Vagina (tissue), 2 donors: ENCODE measurements at regions not wholly inside any gene's neighbourhood (a gene's known extent, or its start where the extent isn't known, plus 50 kb on each side); places are given as distances from the start of the nearest gene placed in this dataset.

Experiments
- DNase-seq, 2 donors: peaks; one replicate each; pipeline ENCODE4 v3.0.0-alpha.2; 2017; ENCODE audit errors: extremely low spot score in 2 of 2
- H3K27ac ChIP-seq: fragments of 200-600 bp; sonication (generic); one replicate; pipeline ENCODE4 v1.5.1; 2019
- H3K27me3 ChIP-seq: fragments of 200-600 bp; sonication (generic); one replicate; pipeline ENCODE4 v1.5.1; 2019
- H3K36me3 ChIP-seq, 2 donors: fragments of 200-600 bp; sonication (generic); one replicate each; pipeline ENCODE4 v1.5.1; 2017 to 2019
- H3K4me1 ChIP-seq: fragments of 200-600 bp; sonication (generic); one replicate; pipeline ENCODE4 v1.5.1; 2019
- H3K4me3 ChIP-seq, 2 donors: fragments of 200-600 bp; sonication (generic); 1 replicate in 1 of 2; 2 replicates in 1 of 2; pipeline ENCODE4 v1.5.1; 2016 to 2019
- H3K9me3 ChIP-seq: fragments of 200-600 bp; sonication (generic); one replicate; pipeline ENCODE4 v1.5.1; 2019
- POLR2A ChIP-seq, 2 donors: fragments of 450-650 bp; IDR thresholded peaks; one replicate each; pipeline ENCODE4 v1.6.1; 2017; ENCODE audit warnings: antibody characterized with exemption in 2 of 2, mild to moderate bottlenecking in 2 of 2, moderate library complexity in 2 of 2
- POLR2AphosphoS5 ChIP-seq, 2 donors: sonication (generic); formaldehyde crosslinking; IDR thresholded peaks; one replicate each; pipeline ENCODE4 v1.9.0; 2017; ENCODE audit warnings: antibody characterized with exemption in 2 of 2, mild to moderate bottlenecking in 2 of 2, low read depth in 1 of 2; ENCODE audit not compliant: insufficient read depth in 1 of 2
- intact Hi-C: fragments of 100-400 bp; cut with DNase I; formaldehyde crosslinking; loops from one replicate; pipeline ENCODE4 v1.15.1; 2023
- TF ChIP-seq, protein P1 (sequence below), 3 experiments: fragments of 450-650 bp in 2 of 3; fragments of 200-600 bp in 1 of 3; sonication (generic) in 1 of 3; IDR thresholded peaks; one replicate each; pipeline ENCODE4 v1.5.1; 2017 to 2019; ENCODE audit warnings: antibody characterized with exemption in 3 of 3, mild to moderate bottlenecking in 2 of 3, moderate library complexity in 2 of 3

GRCh38 chr1:83805921-83806320 is 193.0 kb downstream of the TTLL7 start:
- Histone ChIP-seq H3K27me3 (no peaks in the 10 kb centered on the region), H3K4me1 (no peaks in the 10 kb centered on the region), H3K9me3 (no peaks in the 10 kb centered on the region), H3K27ac (no peak overlapping the region), H3K4me3 (no peak overlapping the region), H3K36me3 (no peaks in the 10 kb centered on the region)
- intact Hi-C loops: no loop called here
- TF ChIP-seq POLR2A (IDR thresholded peaks at IDR 0.05) (no peak), POLR2AphosphoS5 (IDR thresholded peaks at IDR 0.05; ENCODE audit: insufficient read depth in 1 of 2, low read depth in 1 of 2) (no peak)
- TF ChIP-seq, protein P1, sequence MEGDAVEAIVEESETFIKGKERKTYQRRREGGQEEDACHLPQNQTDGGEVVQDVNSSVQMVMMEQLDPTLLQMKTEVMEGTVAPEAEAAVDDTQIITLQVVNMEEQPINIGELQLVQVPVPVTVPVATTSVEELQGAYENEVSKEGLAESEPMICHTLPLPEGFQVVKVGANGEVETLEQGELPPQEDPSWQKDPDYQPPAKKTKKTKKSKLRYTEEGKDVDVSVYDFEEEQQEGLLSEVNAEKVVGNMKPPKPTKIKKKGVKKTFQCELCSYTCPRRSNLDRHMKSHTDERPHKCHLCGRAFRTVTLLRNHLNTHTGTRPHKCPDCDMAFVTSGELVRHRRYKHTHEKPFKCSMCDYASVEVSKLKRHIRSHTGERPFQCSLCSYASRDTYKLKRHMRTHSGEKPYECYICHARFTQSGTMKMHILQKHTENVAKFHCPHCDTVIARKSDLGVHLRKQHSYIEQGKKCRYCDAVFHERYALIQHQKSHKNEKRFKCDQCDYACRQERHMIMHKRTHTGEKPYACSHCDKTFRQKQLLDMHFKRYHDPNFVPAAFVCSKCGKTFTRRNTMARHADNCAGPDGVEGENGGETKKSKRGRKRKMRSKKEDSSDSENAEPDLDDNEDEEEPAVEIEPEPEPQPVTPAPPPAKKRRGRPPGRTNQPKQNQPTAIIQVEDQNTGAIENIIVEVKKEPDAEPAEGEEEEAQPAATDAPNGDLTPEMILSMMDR (IDR thresholded peaks at IDR 0.05): no peak
- no peak for DNase-seq

GRCh38 chr1:83802460-83803152 is 196.3 kb downstream of the TTLL7 start:
- H3K36me3 ChIP-seq: no peaks in the 10 kb centered on the region
- H3K27me3 ChIP-seq: no peaks in the 10 kb centered on the region
- no peaks in the 10 kb centered on the region for H3K9me3 ChIP-seq
- no peak overlapping the region for H3K27ac ChIP-seq
- H3K4me3 ChIP-seq: no peak overlapping the region
- TF ChIP-seq POLR2AphosphoS5 (IDR thresholded peaks at IDR 0.05; ENCODE audit: insufficient read depth in 1 of 2, low read depth in 1 of 2) (no peak), POLR2A (IDR thresholded peaks at IDR 0.05) (no peak)
- TF ChIP-seq, protein P1 (IDR thresholded peaks at IDR 0.05): no peak
- H3K4me1 ChIP-seq: peaks cover 7% of the 10 kb centered on the region
- no peak for DNase-seq
- intact Hi-C loops: no loop called here

DNA sequence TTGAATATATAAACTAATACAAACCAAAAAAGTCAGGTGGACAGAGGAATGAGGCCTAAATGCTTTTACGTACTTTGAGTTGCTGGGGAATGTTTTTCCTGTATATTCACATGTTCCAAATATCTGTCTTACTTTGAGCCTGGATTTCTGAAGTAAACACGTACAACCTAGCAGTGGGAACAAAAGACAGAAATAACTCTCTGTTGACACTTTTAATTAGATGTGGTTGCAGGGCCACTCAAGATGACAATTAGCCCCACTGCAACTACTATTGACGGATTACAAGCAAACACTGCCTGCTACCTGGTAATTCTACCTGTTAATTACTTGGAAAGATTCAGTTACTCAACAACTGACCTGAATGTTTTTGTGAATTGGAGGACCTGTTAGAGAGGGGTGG is 196.9 kb downstream of the TTLL7 start:
- Histone ChIP-seq H3K27me3 (no peaks in the 10 kb centered on the region), H3K9me3 (no peaks in the 10 kb centered on the region), H3K36me3 (no peaks in the 10 kb centered on the region), H3K27ac (no peak overlapping the region), H3K4me1 (peaks cover 7% of the 10 kb centered on the region), H3K4me3 (no peak overlapping the region)
- intact Hi-C loops: no loop called here
- TF ChIP-seq POLR2AphosphoS5 (IDR thresholded peaks at IDR 0.05; ENCODE audit: insufficient read depth in 1 of 2, low read depth in 1 of 2): no peak
- no peak for TF ChIP-seq POLR2A (IDR thresholded peaks at IDR 0.05)
- TF ChIP-seq, protein P1 (IDR thresholded peaks at IDR 0.05): no peak
- no peak for DNase-seq

DNA sequence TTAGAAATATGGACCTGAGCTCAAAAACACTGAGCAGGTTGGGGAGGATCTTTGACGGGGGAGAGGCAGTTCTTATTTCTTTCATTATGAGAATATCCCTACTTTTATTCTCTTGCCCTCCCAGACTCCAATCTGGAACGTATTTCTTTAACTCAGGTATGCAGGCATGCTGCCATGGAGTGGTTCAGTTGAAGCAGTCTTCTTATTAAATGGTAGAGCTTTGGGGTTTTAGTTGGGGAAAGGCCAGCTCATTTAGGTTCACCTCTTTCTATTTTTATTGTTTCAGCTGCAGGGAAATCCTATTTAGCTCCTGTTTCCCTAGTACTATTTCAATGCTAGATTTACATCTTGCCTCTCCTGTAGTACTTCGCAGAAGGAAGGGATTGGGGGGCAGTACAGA is 198.9 kb downstream of the TTLL7 start:
- Histone ChIP-seq H3K36me3 (no peaks in the 10 kb centered on the region), H3K9me3 (no peaks in the 10 kb centered on the region), H3K4me3 (no peak overlapping the region), H3K27me3 (no peaks in the 10 kb centered on the region), H3K27ac (no peak overlapping the region), H3K4me1 (peaks cover 7% of the 10 kb centered on the region)
- TF ChIP-seq, protein P1 (IDR thresholded peaks at IDR 0.05): no peak
- TF ChIP-seq POLR2A (IDR thresholded peaks at IDR 0.05): no peak
- TF ChIP-seq POLR2AphosphoS5 (IDR thresholded peaks at IDR 0.05; ENCODE audit: insufficient read depth in 1 of 2, low read depth in 1 of 2): no peak
- intact Hi-C loops: no loop called here
- no peak for DNase-seq

DNA sequence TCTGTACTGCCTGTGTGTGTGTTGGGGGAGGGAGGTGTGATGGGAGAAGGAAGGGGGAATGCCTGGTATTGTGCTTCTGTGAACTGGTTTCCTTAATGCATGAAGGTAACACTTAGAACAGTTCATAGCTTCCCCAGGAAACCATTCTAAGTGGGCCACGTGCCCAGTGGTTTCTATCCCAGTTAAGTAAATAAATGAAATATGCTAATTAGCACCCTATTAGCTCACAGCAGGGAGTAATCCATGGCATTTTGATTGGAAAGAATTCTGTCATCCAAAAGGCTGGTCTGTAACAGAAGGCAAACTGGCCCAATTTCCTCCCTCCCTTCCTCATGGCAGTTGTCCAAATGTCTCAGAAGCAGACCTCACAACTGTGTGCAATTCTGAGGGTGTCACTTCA is 199.3 kb downstream of the TTLL7 start:
- Histone ChIP-seq H3K36me3 (no peaks in the 10 kb centered on the region), H3K9me3 (no peaks in the 10 kb centered on the region), H3K27ac (no peak overlapping the region), H3K27me3 (no peaks in the 10 kb centered on the region), H3K4me1 (peaks cover 7% of the 10 kb centered on the region), H3K4me3 (no peak overlapping the region)
- intact Hi-C loops: no loop called here
- no peak for TF ChIP-seq POLR2A (IDR thresholded peaks at IDR 0.05)
- TF ChIP-seq POLR2AphosphoS5 (IDR thresholded peaks at IDR 0.05; ENCODE audit: insufficient read depth in 1 of 2, low read depth in 1 of 2): no peak
- TF ChIP-seq, protein P1 (IDR thresholded peaks at IDR 0.05): no peak
- no peak for DNase-seq
